IMR-90 (cell line): ENCODE measurements at regions not wholly inside any gene's neighbourhood (a gene's known extent, or its start where the extent isn't known, plus 50 kb on each side); places are given as distances from the start of the nearest gene placed in this dataset.

ENCODE experiments used
- ATAC-seq: fragments of 200-7000 bp; cut with Tn5 transposase; 2 replicates; pipeline ENCODE4 v1.9.1; 2020; ENCODE audit warnings: low read depth, mild to moderate bottlenecking, moderate library complexity
- BruUV-seq: library from RNA; stranded (reverse); fragments of 400-500 nt; replicated peaks from 2 replicates; lab custom pipeline; 2021; lab: Mats Ljungman, UMichigan
- CTCF ChIA-PET: fragments of 300-600 bp; formaldehyde crosslinking; extraction: SDS; loops from one replicate; lab custom pipeline; 2021; ENCODE audit warnings: antibody characterized with exemption; lab: Yijun Ruan, JAX
- POLR2A ChIA-PET: fragments of 300-600 bp; sonication (Branson Sonifier 250); formaldehyde crosslinking; loops from one replicate; lab custom pipeline; 2022; ENCODE audit warnings: antibody characterized with exemption; ENCODE audit not compliant: unreplicated experiment; lab: Charles Lee
- DNase-seq: peaks from one replicate; pipeline ENCODE4 v3.0.0; 2013
- H2AFZ ChIP-seq: replicated peaks from 2 replicates; pipeline ENCODE3; 2013; ENCODE audit warnings: low read length, mild to moderate bottlenecking; ENCODE audit not compliant: poor library complexity
- H2AK5ac ChIP-seq: 2 replicates; pipeline ENCODE4 v1.6.1; 2013; ENCODE audit warnings: low read depth, low read length, inconsistent platforms
- H2AK9ac ChIP-seq: replicated peaks from 2 replicates; pipeline ENCODE3; 2013; ENCODE audit warnings: mild to moderate bottlenecking, low read depth, low read length, moderate library complexity; ENCODE audit not compliant: poor library complexity
- H2BK120ac ChIP-seq: 2 replicates; pipeline ENCODE4 v1.6.1; 2013; ENCODE audit warnings: low read depth, low read length, inconsistent platforms
- H2BK15ac ChIP-seq: 3 replicates; pipeline ENCODE4 v1.6.1; 2013; ENCODE audit warnings: low read depth, low read length, inconsistent platforms
- H2BK20ac ChIP-seq: 2 replicates; pipeline ENCODE4 v1.6.1; 2013; ENCODE audit warnings: low read depth, mild to moderate bottlenecking, inconsistent platforms, low read length, moderate library complexity
- H2BK5ac ChIP-seq: 2 replicates; pipeline ENCODE4 v1.6.1; 2013; ENCODE audit warnings: mild to moderate bottlenecking, low read depth, low read length, inconsistent platforms; ENCODE audit not compliant: poor library complexity, severe bottlenecking
- H3K14ac ChIP-seq: replicated peaks from 2 replicates; pipeline ENCODE4 v1.6.1; 2013; ENCODE audit warnings: low read depth, low read length, inconsistent platforms
- H3K18ac ChIP-seq: 2 replicates; pipeline ENCODE4 v1.6.1; 2013; ENCODE audit warnings: low read depth, low read length, control low read depth
- H3K23ac ChIP-seq: 2 replicates; pipeline ENCODE4 v1.6.1; 2013; ENCODE audit warnings: low read depth, low read length, inconsistent platforms
- H3K27ac ChIP-seq: 2 replicates; pipeline ENCODE4 v1.5.1; 2013; ENCODE audit warnings: mild to moderate bottlenecking, control low read depth, low read length; ENCODE audit not compliant: insufficient read depth
- H3K27me3 ChIP-seq: 2 replicates; pipeline ENCODE4 v1.6.1; 2013; ENCODE audit warnings: low read length; ENCODE audit not compliant: control insufficient read depth, insufficient read depth
- H3K36me3 ChIP-seq: 2 replicates; pipeline ENCODE4 v1.6.1; 2013; ENCODE audit warnings: low read length, mixed read lengths; ENCODE audit not compliant: control insufficient read depth, insufficient read depth
- H3K4ac ChIP-seq: 2 replicates; pipeline ENCODE4 v1.6.1; 2013; ENCODE audit warnings: low read depth, low read length, inconsistent platforms
- H3K4me1 ChIP-seq: 2 replicates; pipeline ENCODE4 v1.6.1; 2013; ENCODE audit warnings: low read length, mixed read lengths; ENCODE audit not compliant: control insufficient read depth, insufficient read depth
- H3K4me2 ChIP-seq: 2 replicates; pipeline ENCODE4 v1.6.1; 2013; ENCODE audit warnings: low read depth, mild to moderate bottlenecking, control low read depth, low read length, moderate library complexity
- H3K4me3 ChIP-seq: 2 replicates; pipeline ENCODE4 v1.5.1; 2013; ENCODE audit warnings: low read depth, mild to moderate bottlenecking, control low read depth, low read length, moderate library complexity; ENCODE audit not compliant: insufficient read depth
- H3K56ac ChIP-seq: 2 replicates; pipeline ENCODE4 v1.6.1; 2013; ENCODE audit warnings: low read length, inconsistent platforms; ENCODE audit not compliant: insufficient read depth; ENCODE audit errors: extremely low read depth
- H3K79me1 ChIP-seq, 2 experiments: 2 replicates each; pipeline ENCODE4 v1.6.1; 2013; ENCODE audit warnings: low read length in 2 of 2, inconsistent platforms in 1 of 2, low read depth in 1 of 2
- H3K9ac ChIP-seq: 2 replicates; pipeline ENCODE4 v1.6.1; 2013; ENCODE audit warnings: low read depth, low read length, control low read depth
- H3K9me1 ChIP-seq: 2 replicates; pipeline ENCODE4 v1.6.1; 2013; ENCODE audit warnings: low read length, inconsistent platforms; ENCODE audit not compliant: insufficient read depth
- H3K9me3 ChIP-seq: 2 replicates; pipeline ENCODE4 v1.6.1; 2013; ENCODE audit warnings: low read length; ENCODE audit not compliant: control insufficient read depth, insufficient read depth
- H4K20me1 ChIP-seq: 2 replicates; pipeline ENCODE4 v1.6.1; 2013; ENCODE audit warnings: low read length, inconsistent platforms; ENCODE audit not compliant: insufficient read depth
- H4K5ac ChIP-seq: 2 replicates; pipeline ENCODE4 v1.6.1; 2013; ENCODE audit warnings: mild to moderate bottlenecking, low read depth, low read length, control low read depth
- H4K8ac ChIP-seq, 2 experiments: 2 replicates each; pipeline ENCODE4 v1.6.1; 2013; ENCODE audit warnings: low read depth in 2 of 2, low read length in 2 of 2, control low read depth in 1 of 2, inconsistent platforms in 1 of 2
- H4K91ac ChIP-seq: 2 replicates; pipeline ENCODE4 v1.6.1; 2013; ENCODE audit warnings: low read depth, low read length, inconsistent platforms; ENCODE audit not compliant: insufficient read depth
- MAZ ChIP-seq: IDR thresholded peaks from 2 replicates; pipeline ENCODE4 v1.6.1; 2012; ENCODE audit warnings: low read depth, mild to moderate bottlenecking, low read length, improper control_type of control experiment, moderate library complexity, borderline replicate concordance
- WGBS, 2 experiments: methylation state at CpG; one replicate each; pipeline versions ENCODE4 v1.1.5 to v1.1.7; 2013; ENCODE audit warnings: missing lambda C conversion rate in 2 of 2; ENCODE audit not compliant: insufficient read length in 1 of 2; ENCODE audit errors: extremely low coverage in 2 of 2; 5-methylcytosine and 5-hydroxymethylcytosine counted together
- dilution Hi-C: fragments of 300-500 bp; cut with HindIII; formaldehyde crosslinking; loops from one replicate; pipeline ENCODE4 v1.14.3; 2018; ENCODE audit warnings: low sequenced_read_pairs; ENCODE audit not compliant: unreplicated experiment
- in situ Hi-C: fragments of 300-500 bp; cut with MboI; formaldehyde crosslinking; loops from 3 replicates; pipeline ENCODE4 v1.14.3; 2019; ENCODE audit warnings: low sequenced_read_pairs, inconsistent platforms, mixed read lengths
- intact Hi-C: fragments of 100-400 bp; cut with micrococcal nuclease; formaldehyde crosslinking; loops from 2 replicates; pipeline ENCODE4 v1.10.0; 2022

DNA sequence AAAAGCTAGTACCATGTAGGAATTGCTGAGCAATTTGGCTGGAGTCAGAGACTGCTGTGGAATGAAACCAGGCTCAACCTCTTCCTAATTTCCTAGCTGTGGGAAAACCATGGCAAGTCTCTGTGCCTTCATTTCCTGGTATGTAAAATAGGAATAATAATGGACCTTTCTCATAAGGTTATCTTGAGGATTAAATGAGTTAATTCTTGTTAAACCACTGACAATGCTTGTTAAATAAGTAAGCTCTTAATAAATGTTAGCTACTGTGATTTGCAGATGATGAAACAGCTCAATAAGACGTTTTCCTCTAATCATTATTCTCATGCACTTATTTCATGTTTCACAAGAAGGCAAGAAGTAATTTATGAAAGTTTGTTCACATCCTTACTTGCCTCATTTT, 346.7 kb downstream of the RND3 start:
- BruUV-seq: no TSS peak
- Histone ChIP-seq H3K27ac (no peak overlapping the region), H2AK5ac (no peak overlapping the region), H3K9me3 (no peaks in the 10 kb centered on the region), H3K56ac (no peak overlapping the region), H2AK9ac (no peak overlapping the region), H2BK15ac (0 out of 3 replicates have a peak overlapping the region, but pooled peaks have one; percentile 32), H2BK20ac (peak overlapping the region; percentile 28), H3K4me2 (no peak overlapping the region), H3K4me3 (no peak overlapping the region), H3K4me1 (peaks cover 7% of the 10 kb centered on the region), H3K4ac (peak overlapping the region; percentile 30; the same call in 1 of the 2 replicates), H3K79me1 (no peaks in the 10 kb centered on the region), H2BK5ac (peak overlapping the region; percentile 5), H4K20me1 (no peaks in the 10 kb centered on the region; the same call in 1 of the 2 replicates), H3K27me3 (no peaks in the 10 kb centered on the region), H3K23ac (no peak overlapping the region; the same call in 1 of the 2 replicates), H3K36me3 (no peaks in the 10 kb centered on the region), H4K5ac (no peak overlapping the region; the same call in 1 of the 2 replicates), H2AFZ (no peak overlapping the region), H3K9me1 (peaks cover 13% of the 10 kb centered on the region; the same call in 1 of the 2 replicates), H3K14ac (peak overlapping the region; percentile 43; the same call in 1 of the 2 replicates), H3K9ac (no peak overlapping the region), H4K91ac (peak overlapping the region; percentile 13; the same call in 1 of the 2 replicates), H2BK120ac (peak overlapping the region; percentile 50; the same call in 1 of the 2 replicates), H3K18ac (peak overlapping the region; percentile 49), H4K8ac (peak overlapping the region; percentile 25 to 47; a peak in 2 of 4 replicates)
- in situ Hi-C loops: loop anchor here (25.0 kb wide), 2 partner anchors 322 to 1097 kb away; no protein-coding TSS in a partner anchor
- no CpG with 5 or more reads among the region's 1 CpG for WGBS, 2 experiments
- ChIA-PET CTCF (interaction anchor here (0.6 to 1.4 kb wide), 3 partner anchors 10 to 237 kb away, joined by 3 to 5 read pairs (median 3); no protein-coding TSS in a partner anchor), POLR2A (no interaction called here)
- intact Hi-C loops: loop anchor here (10.0 kb wide), 1 partner anchor 396 kb away; no protein-coding TSS in a partner anchor
- dilution Hi-C loops: no loop called here
- ATAC-seq: no peak
- no peak for TF ChIP-seq MAZ
- DNase-seq: no peak
